WTC11 (cell line): ENCODE measurements at regions not wholly inside any gene's neighbourhood (a gene's known extent, or its start where the extent isn't known, plus 50 kb on each side); places are given as distances from the start of the nearest gene placed in this dataset.

Source experiments
- CTCF ChIP-seq: fragments of 200-600 bp; IDR thresholded peaks from 2 replicates; pipeline ENCODE4 v1.8.0; 2022; ENCODE audit warnings: antibody characterized with exemption
- SOX15 ChIP-seq: fragments of 250-450 bp; sonication (Bioruptor Pico); IDR thresholded peaks from 2 replicates; pipeline ENCODE4 v1.9.0; 2021; ENCODE audit warnings: mild to moderate bottlenecking

GRCh38 chr3:71870966-71871512 lies 86.1 kb upstream of the PROK2 start:
- no peak for TF ChIP-seq CTCF
- no peak for TF ChIP-seq SOX15 (CRISPR knock-in tag)
